Endothelial cell of umbilical vein (primary cell): ENCODE measurements at regions not wholly inside any gene's neighbourhood (a gene's known extent, or its start where the extent isn't known, plus 50 kb on each side); places are given as distances from the start of the nearest gene placed in this dataset.

Experiments
- BruUV-seq: library from RNA; stranded (reverse); fragments of 400-500 nt; replicated peaks from 2 replicates; lab custom pipeline; 2021; lab: Mats Ljungman, UMichigan
- CTCF ChIA-PET: fragments of 300-600, 350-600 bp; sonication (Branson Sonifier 250); formaldehyde crosslinking; loops from one replicate; lab custom pipeline; 2021; ENCODE audit warnings: antibody characterized with exemption, inconsistent platforms; lab: Charles Lee
- POLR2A ChIA-PET: fragments of 300-600, 350-600 bp; sonication (Branson Sonifier 250); formaldehyde crosslinking; loops from one replicate; lab custom pipeline; 2021; ENCODE audit warnings: antibody characterized with exemption, inconsistent platforms; lab: Charles Lee
- DNase-seq: peaks from one replicate; pipeline ENCODE4 v3.0.0-alpha.2; 2011; ENCODE audit warnings: low read depth, low spot score
- FAIRE-seq: peaks from 2 replicates; lab custom pipeline; 2011; peaks lifted over from hg19 to GRCh38; lab: Jason Lieb, UNC
- H2AFZ ChIP-seq: 2 replicates; pipeline ENCODE4 v1.6.0; 2012; ENCODE audit warnings: low read depth, low read length, control low read depth, inconsistent platforms
- H3K27ac ChIP-seq: 2 replicates; pipeline ENCODE4 v1.5.1; 2011; ENCODE audit warnings: low read depth, mild to moderate bottlenecking, control low read depth, low read length, moderate library complexity; ENCODE audit not compliant: insufficient read depth
- H3K27me3 ChIP-seq, 2 experiments: 2 replicates each; pipeline versions ENCODE4 v1.6.0 to v1.6.1; 2011; ENCODE audit warnings: low read length in 2 of 2, mixed read lengths in 1 of 2; ENCODE audit not compliant: control insufficient read depth in 2 of 2, insufficient read depth in 2 of 2
- H3K36me3 ChIP-seq, 2 experiments: 2 replicates in 1 of 2; 3 replicates in 1 of 2; pipeline ENCODE4 v1.5.1; 2011; ENCODE audit warnings: low read length in 2 of 2, mild to moderate bottlenecking in 1 of 2, moderate library complexity in 1 of 2; ENCODE audit not compliant: control insufficient read depth in 2 of 2, insufficient read depth in 2 of 2; ENCODE audit errors: extremely low read depth in 1 of 2
- H3K4me1 ChIP-seq: 3 replicates; pipeline ENCODE4 v1.5.1; 2011; ENCODE audit warnings: mild to moderate bottlenecking, low read length; ENCODE audit not compliant: control insufficient read depth, insufficient read depth; ENCODE audit errors: extremely low read depth
- H3K4me2 ChIP-seq: 2 replicates; pipeline ENCODE4 v1.6.1; 2011; ENCODE audit warnings: low read length, control low read depth, mixed read lengths; ENCODE audit not compliant: insufficient read depth
- H3K4me3 ChIP-seq, 3 experiments: fragments of 200-600 bp in 1 of 3; sonication (generic), shearing (Covaris generic) in 1 of 3; replicated peaks in 1 of 3; 2 replicates each; pipeline ENCODE4 v1.5.1; 2011 to 2016; ENCODE audit warnings: control low read depth in 3 of 3, low read length in 3 of 3, mild to moderate bottlenecking in 2 of 3, inconsistent platforms in 1 of 3, low read depth in 1 of 3, moderate library complexity in 1 of 3; ENCODE audit not compliant: insufficient read depth in 1 of 3
- H3K79me2 ChIP-seq: 2 replicates; pipeline ENCODE4 v1.6.0; 2012; ENCODE audit warnings: low read length, inconsistent platforms; ENCODE audit not compliant: control insufficient read depth, insufficient read depth
- H3K9ac ChIP-seq: replicated peaks from 2 replicates; pipeline ENCODE3; 2011; ENCODE audit warnings: low read length, control low read depth; ENCODE audit not compliant: insufficient read depth; ENCODE audit errors: extremely low read depth
- H3K9me1 ChIP-seq: replicated peaks from 3 replicates; pipeline ENCODE4 v1.6.0; 2011; ENCODE audit warnings: mild to moderate bottlenecking, low read length; ENCODE audit not compliant: control insufficient read depth, insufficient read depth; ENCODE audit errors: extremely low read depth
- H3K9me3 ChIP-seq: replicated peaks from 2 replicates; pipeline ENCODE4 v1.5.1; 2012; ENCODE audit warnings: low read length, inconsistent platforms; ENCODE audit not compliant: control insufficient read depth, insufficient read depth
- H4K20me1 ChIP-seq: replicated peaks from 2 replicates; pipeline ENCODE3; 2011; ENCODE audit warnings: mild to moderate bottlenecking, low read length; ENCODE audit not compliant: control insufficient read depth, insufficient read depth; ENCODE audit errors: extremely low read depth
- CTCF ChIP-seq, 2 donors: IDR thresholded peaks; 1 replicate in 1 of 2; 2 replicates in 1 of 2; pipeline ENCODE4 v1.5.1; 2011; ENCODE audit warnings: low read length in 2 of 2, mild to moderate bottlenecking in 2 of 2, moderate library complexity in 2 of 2, control low read depth in 1 of 2, inconsistent platforms in 1 of 2, low read depth in 1 of 2; ENCODE audit not compliant: insufficient read depth in 1 of 2; ENCODE audit errors: extremely low read depth in 1 of 2
- EZH2 ChIP-seq: IDR thresholded peaks from 2 replicates; pipeline ENCODE4 v1.6.1; 2012; ENCODE audit warnings: borderline replicate concordance, low read depth, mild to moderate bottlenecking, moderate library complexity, low read length, inconsistent platforms; ENCODE audit not compliant: severe bottlenecking
- FOS ChIP-seq: IDR thresholded peaks from 2 replicates; pipeline ENCODE4 v1.6.1; 2011; ENCODE audit warnings: mild to moderate bottlenecking, low read length, moderate library complexity, borderline replicate concordance; ENCODE audit not compliant: insufficient read depth
- GATA2 ChIP-seq: IDR thresholded peaks from 2 replicates; pipeline ENCODE4 v1.7.0; 2011; ENCODE audit warnings: low read depth, mild to moderate bottlenecking, moderate library complexity, mixed read lengths, low read length; ENCODE audit not compliant: insufficient read length, insufficient read depth
- JUN ChIP-seq: IDR thresholded peaks from 2 replicates; pipeline ENCODE4 v1.6.1; 2011; ENCODE audit warnings: borderline replicate concordance, low read depth; ENCODE audit not compliant: insufficient read length, insufficient read depth
- MAX ChIP-seq: IDR thresholded peaks from 2 replicates; pipeline ENCODE4 v1.6.1; 2011; ENCODE audit not compliant: insufficient read depth, insufficient read length
- MYC ChIP-seq: IDR thresholded peaks from one replicate; pipeline ENCODE4 v1.6.1; 2011; ENCODE audit warnings: mild to moderate bottlenecking, low read depth, low read length
- POLR2A ChIP-seq: IDR thresholded peaks from 2 replicates; pipeline ENCODE4 v1.6.1; 2012; ENCODE audit warnings: low read depth, mild to moderate bottlenecking, control low read depth, low read length
- POLR2AphosphoS5 ChIP-seq: IDR thresholded peaks from 2 replicates; pipeline ENCODE4 v1.6.1; 2012; ENCODE audit warnings: low read depth, mild to moderate bottlenecking, control low read depth, low read length, moderate library complexity; ENCODE audit not compliant: insufficient read depth
- dilution Hi-C: fragments of 300-500 bp; cut with MboI; formaldehyde crosslinking; loops from one replicate; pipeline ENCODE4 v1.15.0; 2019; ENCODE audit warnings: low sequenced_read_pairs; ENCODE audit not compliant: extremely low pct_ligation_motif_present
- intact Hi-C: fragments of 100-400 bp; cut with micrococcal nuclease; formaldehyde crosslinking; loops from one replicate; pipeline ENCODE4 v1.10.0; 2022

- CTCF ChIA-PET, result no interaction called here
- no TSS peak for BruUV-seq
- H3K36me3 ChIP-seq, result no peaks in the 10 kb centered on the region
These were observed 297.8 kb upstream of the NR4A3 start for GRCh38 chr9:99523838-99524237.

More at GRCh38 chr9:99523838-99524237, 297.8 kb upstream of the NR4A3 start:
- no peak overlapping the region for H3K4me3 ChIP-seq
- DNase-seq (no peak), FAIRE-seq (no peak)
- no peaks in the 10 kb centered on the region for H3K79me2 ChIP-seq
- H3K27ac ChIP-seq, result no peak overlapping the region
- no peaks in the 10 kb centered on the region for H3K9me1 ChIP-seq
- no peak overlapping the region for H3K4me2 ChIP-seq
- no peak for TF ChIP-seq POLR2AphosphoS5
- TF ChIP-seq MYC, result no peak
- no peak for TF ChIP-seq JUN
- TF ChIP-seq EZH2, result no peak
- TF ChIP-seq POLR2A, result no peak
- TF ChIP-seq MAX, result no peak
- TF ChIP-seq GATA2, result no peak
- no peak for TF ChIP-seq CTCF (IDR thresholded peaks at IDR 0.05; ENCODE audit: extremely low read depth in 1 of 2, insufficient read depth in 1 of 2, low read depth in 1 of 2, low read length in 2 of 2)
- TF ChIP-seq FOS, result no peak
- no peak overlapping the region for H2AFZ ChIP-seq
- H3K27me3 ChIP-seq, result no peaks in the 10 kb centered on the region
- no peaks in the 10 kb centered on the region for H4K20me1 ChIP-seq
- no peak overlapping the region for H3K9ac ChIP-seq
- intact Hi-C loops, result no loop called here
- H3K4me1 ChIP-seq, result no peaks in the 10 kb centered on the region
- POLR2A ChIA-PET, result no interaction called here
- dilution Hi-C loops, result no loop called here
- no peaks in the 10 kb centered on the region for H3K9me3 ChIP-seq
